BJ (cell line): ENCODE measurements at regions not wholly inside any gene's neighbourhood (a gene's known extent, or its start where the extent isn't known, plus 50 kb on each side); places are given as distances from the start of the nearest gene placed in this dataset.

Experiments
- CTCF ChIA-PET: fragments of 350-600 bp; formaldehyde crosslinking; extraction: SDS; loops from one replicate; lab custom pipeline; 2021; ENCODE audit warnings: antibody characterized with exemption, inconsistent platforms; lab: Yijun Ruan, JAX
- POLR2A ChIA-PET: fragments of 300-600 bp; sonication (Branson Sonifier 250); formaldehyde crosslinking; extraction: SDS; loops from one replicate; lab custom pipeline; 2021; ENCODE audit warnings: antibody characterized with exemption; lab: Charles Lee
- DNase-seq: peaks from one replicate; pipeline ENCODE4 v3.0.0-alpha.2; 2011; ENCODE audit warnings: low read depth
- H3K27me3 ChIP-seq: 2 replicates; pipeline ENCODE4 v1.6.0; 2011; ENCODE audit warnings: low read length; ENCODE audit not compliant: control insufficient read depth, insufficient read depth
- H3K36me3 ChIP-seq: 2 replicates; pipeline ENCODE4 v1.5.1; 2011; ENCODE audit warnings: low read length; ENCODE audit not compliant: control insufficient read depth, insufficient read depth
- H3K4me3 ChIP-seq: 2 replicates; pipeline ENCODE4 v1.5.1; 2011; ENCODE audit warnings: low read depth, mild to moderate bottlenecking, control low read depth, low read length
- TF ChIP-seq, protein P1 (sequence below): IDR thresholded peaks from 2 replicates; pipeline ENCODE4 v1.5.1; 2011; ENCODE audit warnings: low read depth, mild to moderate bottlenecking, control low read depth, inconsistent platforms, low read length, moderate library complexity; ENCODE audit not compliant: insufficient read depth

DNA sequence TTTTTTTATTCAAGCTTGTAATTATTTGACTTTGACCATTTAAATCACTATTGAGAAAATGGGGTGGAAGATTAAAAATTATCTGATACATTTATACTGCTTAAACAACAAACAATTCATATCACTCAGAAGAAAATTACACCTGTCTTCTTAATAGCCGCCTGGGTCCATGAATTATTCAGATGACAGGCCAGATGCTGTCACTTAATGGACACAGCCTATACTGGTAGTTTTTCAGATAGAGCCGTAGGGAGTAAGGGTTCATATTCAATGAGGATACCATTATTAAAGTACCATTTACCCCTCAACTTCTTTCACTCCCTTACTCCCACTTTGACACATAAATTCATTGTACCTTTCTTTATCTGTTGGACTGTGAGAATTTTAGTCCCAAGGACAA lies 1193.4 kb upstream of the MAP3K7 start:
- Histone ChIP-seq H3K27me3 (no peaks in the 10 kb centered on the region), H3K4me3 (no peak overlapping the region), H3K36me3 (no peaks in the 10 kb centered on the region)
- TF ChIP-seq, protein P1, sequence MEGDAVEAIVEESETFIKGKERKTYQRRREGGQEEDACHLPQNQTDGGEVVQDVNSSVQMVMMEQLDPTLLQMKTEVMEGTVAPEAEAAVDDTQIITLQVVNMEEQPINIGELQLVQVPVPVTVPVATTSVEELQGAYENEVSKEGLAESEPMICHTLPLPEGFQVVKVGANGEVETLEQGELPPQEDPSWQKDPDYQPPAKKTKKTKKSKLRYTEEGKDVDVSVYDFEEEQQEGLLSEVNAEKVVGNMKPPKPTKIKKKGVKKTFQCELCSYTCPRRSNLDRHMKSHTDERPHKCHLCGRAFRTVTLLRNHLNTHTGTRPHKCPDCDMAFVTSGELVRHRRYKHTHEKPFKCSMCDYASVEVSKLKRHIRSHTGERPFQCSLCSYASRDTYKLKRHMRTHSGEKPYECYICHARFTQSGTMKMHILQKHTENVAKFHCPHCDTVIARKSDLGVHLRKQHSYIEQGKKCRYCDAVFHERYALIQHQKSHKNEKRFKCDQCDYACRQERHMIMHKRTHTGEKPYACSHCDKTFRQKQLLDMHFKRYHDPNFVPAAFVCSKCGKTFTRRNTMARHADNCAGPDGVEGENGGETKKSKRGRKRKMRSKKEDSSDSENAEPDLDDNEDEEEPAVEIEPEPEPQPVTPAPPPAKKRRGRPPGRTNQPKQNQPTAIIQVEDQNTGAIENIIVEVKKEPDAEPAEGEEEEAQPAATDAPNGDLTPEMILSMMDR: no peak
- CTCF ChIA-PET: no interaction called here
- DNase-seq: no peak
- POLR2A ChIA-PET: no interaction called here

DNA sequence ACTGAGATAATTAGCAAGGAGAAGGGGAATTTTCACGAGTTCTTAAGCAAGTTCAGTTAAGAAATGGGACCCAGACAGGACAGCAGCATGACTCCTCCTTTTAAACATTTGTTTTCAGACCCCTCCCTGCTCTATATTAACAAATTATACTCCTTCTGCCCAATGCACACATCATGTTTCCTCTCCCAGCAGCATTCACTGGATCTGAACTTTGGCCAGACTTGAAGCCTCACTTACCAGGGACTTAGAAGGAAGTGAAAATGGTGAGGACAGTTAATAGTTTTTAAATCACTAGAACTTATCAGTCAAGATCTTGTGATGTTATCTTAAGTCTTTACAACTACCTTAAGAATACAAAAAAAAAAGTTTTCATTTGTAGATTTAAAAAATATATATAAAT lies 1174.7 kb upstream of the MAP3K7 start:
- Histone ChIP-seq H3K4me3 (no peak overlapping the region), H3K36me3 (no peaks in the 10 kb centered on the region), H3K27me3 (no peaks in the 10 kb centered on the region)
- no peak for DNase-seq
- CTCF ChIA-PET: no interaction called here
- POLR2A ChIA-PET: no interaction called here
- TF ChIP-seq, protein P1: no peak

DNA sequence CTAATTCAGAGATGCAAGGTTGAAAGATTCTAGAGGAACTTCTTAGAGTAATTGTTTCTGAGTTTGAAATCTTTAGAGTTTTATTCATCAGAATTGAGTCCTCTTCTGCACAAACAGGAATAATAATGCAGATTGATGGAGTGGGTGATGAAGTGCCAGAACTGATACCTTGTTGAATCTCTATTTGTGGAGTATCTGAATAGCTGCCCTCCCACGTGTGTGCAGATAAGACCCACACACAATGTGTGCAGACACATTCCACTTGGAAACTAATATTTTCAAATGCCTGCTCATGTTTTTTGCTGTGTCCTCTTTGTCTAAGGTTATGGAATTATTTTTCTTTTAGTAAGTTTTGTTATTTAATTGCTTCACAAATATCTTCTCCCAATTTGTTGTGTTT lies 1167.8 kb upstream of the MAP3K7 start:
- DNase-seq: no peak

DNA sequence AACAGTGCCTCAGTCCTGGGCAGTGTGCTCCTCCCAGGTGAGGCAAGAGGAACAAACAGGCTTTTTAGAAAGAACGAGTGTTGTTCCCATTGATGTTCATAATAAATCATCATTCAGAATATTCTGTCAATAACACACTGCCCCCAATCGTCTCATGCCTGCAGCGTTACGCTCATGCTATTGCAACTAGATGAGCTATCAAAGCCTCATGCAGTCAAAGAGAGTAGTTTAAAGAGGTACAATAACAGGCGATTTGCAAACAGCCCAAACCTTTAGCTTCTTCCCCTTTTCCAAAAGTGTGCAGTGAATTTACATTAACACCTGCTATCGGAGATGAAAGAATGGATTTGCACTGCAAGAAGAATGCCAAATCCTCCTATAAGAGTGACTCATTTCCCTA lies 1164.7 kb upstream of the MAP3K7 start:
- CTCF ChIA-PET: no interaction called here
- H3K27me3 ChIP-seq: no peaks in the 10 kb centered on the region
- no peak overlapping the region for H3K4me3 ChIP-seq
- TF ChIP-seq, protein P1: no peak
- no peak for DNase-seq
- POLR2A ChIA-PET: no interaction called here
- no peaks in the 10 kb centered on the region for H3K36me3 ChIP-seq

More for the DNA sequence above, 1167.8 kb upstream of the MAP3K7 start:
- ChIA-PET CTCF (no interaction called here), POLR2A (no interaction called here)
- Histone ChIP-seq H3K27me3 (no peaks in the 10 kb centered on the region), H3K4me3 (no peak overlapping the region), H3K36me3 (no peaks in the 10 kb centered on the region)
- TF ChIP-seq, protein P1: no peak

DNA sequence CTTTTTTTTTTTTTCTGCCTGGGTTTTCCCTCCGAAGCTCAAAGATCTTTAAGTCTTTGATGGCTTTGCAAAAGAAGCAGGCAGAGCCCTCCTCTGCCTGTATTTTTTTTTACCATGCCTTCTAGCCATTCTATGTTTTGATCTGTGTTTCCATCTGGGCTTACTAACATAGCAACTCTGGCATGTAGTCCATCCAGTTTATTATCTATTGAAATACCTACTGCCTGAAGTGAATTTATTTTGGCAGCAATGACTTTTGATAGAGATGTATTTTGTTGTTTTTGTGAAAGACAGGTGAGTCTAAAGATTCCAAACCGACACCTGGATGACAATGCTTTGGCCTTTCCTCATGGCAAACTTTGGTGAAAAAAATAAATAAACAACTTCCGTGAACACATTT lies 1157.7 kb upstream of the MAP3K7 start:
- TF ChIP-seq, protein P1: no peak

More for the DNA sequence above, 1157.7 kb upstream of the MAP3K7 start:
- no peaks in the 10 kb centered on the region for H3K27me3 ChIP-seq
- no peaks in the 10 kb centered on the region for H3K36me3 ChIP-seq
- ChIA-PET POLR2A (no interaction called here), CTCF (no interaction called here)
- H3K4me3 ChIP-seq: no peak overlapping the region
- no peak for DNase-seq
